Right ventricle myocardium superior (tissue), 1 donor: ENCODE measurements at regions not wholly inside any gene's neighbourhood (a gene's known extent, or its start where the extent isn't known, plus 50 kb on each side); places are given as distances from the start of the nearest gene placed in this dataset.

ENCODE experiments used
- ATAC-seq: fragments of 200-7000 bp; cut with Tn5 transposase; one replicate; pipeline ENCODE4 v1.9.1; 2020; ENCODE audit warnings: mild to moderate bottlenecking; ENCODE audit not compliant: poor library complexity
- DNase-seq: peaks from one replicate; pipeline ENCODE4 v3.0.0-alpha.2; 2020
- intact Hi-C: fragments of 100-400 bp; cut with DNase I; formaldehyde crosslinking; loops from one replicate; pipeline ENCODE4 v1.11.2; 2022
- donor health status: DM: no; HTN: yes; CAD: no; lungs with severe emphysema.

DNA sequence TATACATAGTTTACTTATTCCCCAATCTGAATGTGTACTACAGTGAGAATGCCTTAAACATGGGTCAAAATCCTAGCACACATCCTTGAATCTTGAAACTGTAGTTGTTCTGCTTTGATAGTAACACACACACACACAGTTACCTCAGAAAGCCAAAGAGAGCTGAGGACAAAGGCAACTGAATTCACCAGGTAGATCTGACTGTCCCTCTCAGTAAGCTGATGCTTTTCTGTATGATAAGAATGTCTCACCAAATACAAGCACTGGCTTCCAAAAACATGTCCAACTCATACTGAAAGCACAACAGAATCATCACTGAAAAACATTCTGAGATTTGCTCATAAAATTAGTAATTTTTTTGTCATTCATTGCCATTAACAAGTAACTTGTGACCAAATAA, 104.3 kb upstream of the DYNLRB2 start:
- ATAC-seq (no peak), DNase-seq (no peak)
- intact Hi-C loops: no loop called here

GRCh38 chr16:80433623-80434022, 107.2 kb upstream of the DYNLRB2 start:
- ATAC-seq (no peak), DNase-seq (no peak)
- intact Hi-C loops: no loop called here

DNA sequence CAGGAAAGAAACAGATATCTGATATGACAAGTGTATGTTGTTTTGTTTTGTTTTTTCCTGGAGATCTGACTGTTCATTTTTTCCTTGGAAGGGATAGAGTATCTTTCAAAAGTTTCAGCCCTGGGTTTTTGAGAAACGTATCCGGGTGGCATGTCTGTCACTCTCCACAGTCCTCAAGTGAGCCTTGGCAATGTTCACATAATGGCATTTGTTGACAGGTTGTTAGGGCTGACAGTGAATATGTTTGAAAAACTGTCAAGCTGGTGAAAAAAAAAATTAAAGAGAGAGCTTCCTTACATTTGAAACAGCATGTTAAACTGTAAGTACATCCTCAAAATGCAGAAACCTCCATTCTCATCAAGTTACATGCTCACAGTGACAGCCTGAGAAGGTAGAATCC, 113.0 kb upstream of the DYNLRB2 start:
- intact Hi-C loops: no loop called here
- DNase-seq (no peak), ATAC-seq (no peak)

DNA sequence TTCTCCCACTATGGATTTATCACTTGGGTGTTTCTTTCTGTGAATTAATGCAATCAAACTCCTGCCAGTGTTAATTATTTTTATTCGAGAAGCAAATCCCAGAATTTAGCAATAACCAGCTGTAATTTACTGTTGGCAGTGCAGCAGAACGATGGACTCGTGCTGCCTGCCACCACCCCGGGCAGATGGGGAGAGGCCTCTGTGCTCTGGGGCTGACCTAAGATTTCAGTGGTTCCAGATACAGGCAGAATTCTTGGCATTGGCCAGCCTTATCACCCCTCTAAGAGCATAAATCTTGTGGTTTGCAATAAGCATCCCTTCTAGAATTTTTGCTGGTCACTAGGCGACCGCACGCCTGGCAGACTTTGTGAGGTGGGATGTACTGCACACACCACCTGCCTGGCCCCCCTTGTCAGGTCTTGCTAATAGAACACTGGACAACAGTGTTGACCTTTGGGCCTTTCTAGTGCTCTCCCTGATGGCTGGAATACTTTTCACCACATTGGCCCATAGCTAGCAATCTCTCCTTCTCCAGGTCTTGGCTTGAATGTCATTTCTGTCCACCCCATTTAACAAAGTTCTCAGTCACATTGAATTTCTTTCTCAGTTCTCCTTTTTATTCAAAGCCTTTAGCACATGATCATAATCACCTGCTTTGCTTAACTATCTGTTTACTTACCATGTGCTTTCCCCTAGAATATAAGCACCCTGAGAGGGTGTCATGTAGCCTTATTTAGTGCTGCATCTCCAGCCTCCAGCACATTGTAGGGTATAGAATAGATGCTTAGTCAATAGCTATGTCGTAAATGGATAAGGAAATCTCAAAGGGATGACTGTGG, 122.1 kb upstream of the DYNLRB2 start:
- ATAC-seq (no peak), DNase-seq (no peak)
- intact Hi-C loops: no loop called here

GRCh38 chr16:80417706-80418271, 123.0 kb upstream of the DYNLRB2 start:
- intact Hi-C loops: no loop called here
- ATAC-seq (no peak), DNase-seq (no peak)

- DNase-seq: no peak
- intact Hi-C loops: no loop called here
- no peak for ATAC-seq
These were observed 132.8 kb upstream of the DYNLRB2 start for GRCh38 chr16:80408014-80408413.

- no peak for ATAC-seq
- intact Hi-C loops: no loop called here
- DNase-seq: no peak
These were observed 133.4 kb upstream of the DYNLRB2 start for GRCh38 chr16:80407265-80407987.

- intact Hi-C loops: no loop called here
- ATAC-seq: no peak
- DNase-seq: no peak
These were observed 135.9 kb upstream of the DYNLRB2 start for GRCh38 chr16:80404847-80405246.

- DNase-seq: no peak
- intact Hi-C loops: no loop called here
- ATAC-seq: no peak
These were observed 136.9 kb upstream of the DYNLRB2 start for GRCh38 chr16:80403894-80404293.

DNA sequence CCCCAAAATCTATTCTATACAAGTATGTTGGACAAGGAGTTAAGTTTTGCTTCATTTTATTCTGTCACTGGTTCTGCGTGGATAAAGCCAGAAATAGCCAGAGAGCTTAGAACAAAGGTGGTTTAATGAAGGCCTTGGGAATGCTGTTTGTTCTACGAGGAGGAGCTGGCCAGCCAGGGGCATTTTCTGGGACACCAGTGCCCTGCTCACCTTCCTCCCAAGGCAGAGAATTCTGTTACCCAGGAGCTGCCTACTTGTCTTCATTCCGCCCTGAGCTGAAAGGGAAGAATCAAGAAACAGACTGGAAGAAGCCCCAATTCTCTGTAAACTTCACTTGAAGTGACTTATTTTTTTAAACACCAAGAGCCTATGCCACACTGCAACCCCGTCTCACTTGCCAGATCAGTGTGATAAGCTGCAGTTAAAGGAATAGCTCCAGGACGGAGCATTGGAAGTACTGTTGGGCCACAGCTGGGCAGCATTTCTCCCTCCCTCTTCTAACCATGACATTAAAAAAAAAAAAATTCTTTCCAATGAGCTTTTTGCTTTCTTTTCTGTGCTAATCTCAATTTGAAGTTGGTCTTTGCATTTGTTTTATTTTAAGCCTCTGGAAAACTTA, 149.8 kb upstream of the DYNLRB2 start:
- intact Hi-C loops: no loop called here
- DNase-seq (no peak), ATAC-seq (no peak)

DNA sequence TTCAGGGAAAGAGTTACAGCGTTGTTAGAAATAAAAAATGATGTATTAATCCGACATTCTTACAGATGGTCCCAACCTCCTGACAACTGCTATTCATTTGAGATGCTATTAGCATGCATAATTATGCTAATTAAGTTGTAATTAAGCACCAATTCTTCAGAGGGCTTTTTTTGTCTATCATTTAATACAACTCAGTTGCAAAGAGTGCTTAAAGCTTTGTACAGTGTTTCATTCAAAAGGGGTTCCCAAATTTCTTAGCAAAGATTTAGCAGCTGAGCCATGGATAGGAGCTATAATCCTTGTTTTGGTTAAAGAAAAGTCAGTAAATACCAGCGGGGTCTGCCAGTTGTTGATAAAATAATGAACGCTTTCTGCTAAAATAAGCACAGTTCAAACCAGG, 150.7 kb upstream of the DYNLRB2 start:
- ATAC-seq (no peak), DNase-seq (no peak)
- intact Hi-C loops: no loop called here

- intact Hi-C loops: no loop called here
- DNase-seq: no peak
- ATAC-seq: no peak
These were observed 151.5 kb upstream of the DYNLRB2 start for GRCh38 chr16:80389338-80389737.

DNA sequence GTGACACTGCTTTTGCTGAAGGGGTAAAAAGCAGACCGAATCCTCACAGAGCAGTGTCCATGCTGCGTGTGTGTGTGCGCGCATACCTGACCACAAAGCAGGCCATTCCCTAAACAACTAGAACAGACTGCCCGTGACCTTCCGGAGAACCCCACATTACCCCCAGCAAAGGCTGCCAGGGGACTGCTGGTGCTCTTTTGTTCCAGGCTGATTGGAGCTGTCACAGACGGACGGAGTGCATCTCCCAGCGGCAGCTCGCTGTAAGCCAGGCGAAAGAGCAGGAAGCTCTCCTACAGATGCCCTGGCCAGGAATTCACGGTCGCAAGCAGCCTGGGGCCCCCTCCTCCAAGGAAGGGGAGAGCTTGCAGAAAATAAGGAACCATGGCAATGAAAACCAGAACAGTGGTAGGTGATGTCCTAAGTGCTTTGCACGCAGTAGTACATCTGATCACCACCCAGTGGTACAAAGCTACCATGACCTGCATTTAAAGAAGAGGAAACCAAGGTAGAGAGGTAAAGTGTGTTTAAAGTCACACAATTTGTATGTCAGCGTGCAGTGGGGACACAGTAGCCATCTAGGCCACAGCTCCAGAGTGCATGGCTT, 153.4 kb upstream of the DYNLRB2 start:
- ATAC-seq: no peak
- intact Hi-C loops: no loop called here
- DNase-seq: no peak

DNA sequence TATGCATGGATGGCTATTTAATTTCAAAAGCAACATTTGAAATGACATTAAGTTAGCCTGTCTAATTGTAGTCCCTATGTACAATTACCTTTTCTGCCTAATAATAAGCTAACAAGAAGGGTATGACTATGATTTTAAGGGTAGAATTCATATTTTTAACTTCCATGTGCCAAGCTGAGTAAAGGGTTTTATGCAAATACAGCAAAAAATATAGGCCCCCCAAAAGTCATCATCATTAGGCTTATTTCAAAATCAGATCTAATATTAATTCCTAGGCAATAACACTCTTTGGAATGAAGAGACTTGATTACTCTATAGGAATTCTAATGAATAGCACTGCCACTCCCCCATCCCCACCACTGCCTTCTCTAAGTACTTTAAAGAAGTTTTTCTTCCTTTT, 155.9 kb upstream of the DYNLRB2 start:
- no peak for ATAC-seq
- intact Hi-C loops: no loop called here
- no peak for DNase-seq

- ATAC-seq (no peak), DNase-seq (no peak)
- intact Hi-C loops: no loop called here
These were observed 160.3 kb upstream of the DYNLRB2 start for GRCh38 chr16:80380514-80380913.

DNA sequence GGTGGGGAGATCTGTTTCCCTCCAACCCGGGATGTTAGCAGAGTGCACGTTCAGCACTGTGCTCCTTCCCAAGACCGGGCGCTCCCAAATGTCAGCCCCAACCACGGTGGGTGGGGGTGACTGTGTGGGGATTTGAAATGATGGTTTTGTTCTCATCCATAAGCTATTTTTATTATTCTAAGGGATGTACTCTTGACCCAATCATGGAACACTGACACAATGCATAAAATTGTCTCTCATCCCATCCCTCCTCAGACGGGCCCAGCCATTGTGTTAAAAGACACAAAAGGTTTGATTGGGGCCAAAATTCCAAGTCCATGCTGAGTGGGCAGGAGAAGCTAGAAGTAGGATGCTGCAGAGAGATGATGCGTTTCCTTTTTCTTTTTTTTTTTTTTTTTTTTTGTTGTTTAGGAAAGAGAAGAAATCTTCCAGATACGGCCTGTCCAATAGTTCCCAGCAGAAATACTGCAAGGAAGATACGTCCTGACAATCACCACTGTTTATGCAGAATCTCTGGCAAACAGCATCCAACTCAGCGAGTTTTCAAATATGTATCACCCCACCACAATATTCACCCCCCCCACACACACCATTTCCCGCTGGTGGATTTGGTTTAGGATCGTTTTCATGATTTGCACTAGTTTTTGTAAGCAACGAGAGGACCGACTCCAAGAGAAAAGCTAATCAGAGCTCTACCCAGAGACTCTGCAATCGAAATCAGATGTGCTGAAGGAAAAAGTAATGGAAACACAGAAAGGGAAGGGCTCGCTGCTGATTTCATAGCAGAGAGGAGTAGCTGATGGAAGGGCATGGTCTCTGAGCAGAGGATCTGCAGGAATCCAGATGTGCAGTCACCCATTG, 163.5 kb upstream of the DYNLRB2 start:
- DNase-seq: no peak
- intact Hi-C loops: no loop called here
- no peak for ATAC-seq

DNA sequence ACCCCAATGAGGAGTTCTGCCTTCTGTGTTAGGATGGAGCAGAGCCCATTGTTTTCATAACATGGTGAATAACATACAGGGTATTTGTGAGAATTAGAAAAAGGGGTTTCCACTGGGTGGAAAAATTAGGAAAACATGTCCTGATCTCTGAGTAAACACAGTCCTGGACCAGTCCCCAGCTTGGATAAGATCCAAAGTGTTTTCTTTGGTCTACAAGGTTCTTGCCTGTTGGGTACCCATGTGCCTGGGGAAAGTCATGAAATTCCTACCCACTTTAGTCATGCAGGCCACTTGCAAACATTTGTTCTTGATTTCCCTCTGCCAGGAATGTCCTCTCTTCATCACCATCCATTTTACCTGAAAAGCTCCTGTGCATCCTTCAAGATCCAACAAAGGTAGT, 164.8 kb upstream of the DYNLRB2 start:
- intact Hi-C loops: no loop called here
- ATAC-seq (no peak), DNase-seq (no peak)

DNA sequence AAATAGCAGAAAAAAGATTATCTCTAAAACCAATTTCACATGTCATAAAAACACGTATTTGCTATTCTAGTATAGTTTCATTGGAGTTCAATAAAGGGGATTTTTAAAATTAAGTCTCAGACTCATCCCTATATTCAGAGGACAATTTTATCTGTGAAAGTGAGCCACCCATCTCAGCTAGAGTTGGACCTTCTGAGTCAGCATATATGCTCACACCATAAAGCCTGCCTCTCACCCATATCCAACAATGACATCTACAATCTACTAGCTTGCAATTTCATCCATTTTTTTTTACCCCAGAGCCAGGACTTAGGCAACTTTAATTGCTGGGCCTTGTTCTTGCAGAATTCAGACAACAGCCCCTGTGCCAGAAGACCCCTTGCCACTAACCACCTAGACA, 165.3 kb upstream of the DYNLRB2 start:
- ATAC-seq: no peak
- intact Hi-C loops: no loop called here
- DNase-seq: no peak
